GM13976 (cell line): ENCODE measurements at regions not wholly inside any gene's neighbourhood (a gene's known extent, or its start where the extent isn't known, plus 50 kb on each side); places are given as distances from the start of the nearest gene placed in this dataset.
A peak's percentile ranks its signal among the peaks of the same experiment; 100 is the strongest.

ENCODE experiments used
- DNase-seq: peaks from one replicate; pipeline ENCODE4 v3.0.0; 2012; ENCODE audit warnings: low spot score
- CTCF ChIP-seq: IDR thresholded peaks from 2 replicates; pipeline ENCODE4 v1.5.1; 2012; ENCODE audit warnings: borderline replicate concordance, mild to moderate bottlenecking; ENCODE audit not compliant: insufficient read depth; ENCODE audit errors: extremely low read depth, missing control alignments, control extremely low read depth
- in situ Hi-C: fragments of 300-500 bp; cut with MboI; formaldehyde crosslinking; loops from one replicate; pipeline ENCODE4 v1.12.0; 2022; ENCODE audit warnings: low sequenced_read_pairs, mixed read lengths, inconsistent platforms; ENCODE audit not compliant: unreplicated experiment

- in situ Hi-C loops, result no loop called here
- no peak for TF ChIP-seq CTCF
- DNase-seq, result no peak
These were observed 90.9 kb downstream of the ZNF280B start for GRCh38 chr22:22417495-22418162.

GRCh38 chr22:22418163-22418549 lies 90.4 kb downstream of the ZNF280B start:
- no peak for TF ChIP-seq CTCF
- no peak for DNase-seq
- in situ Hi-C loops, result no loop called here

GRCh38 chr22:22418957-22419356 lies 89.6 kb downstream of the ZNF280B start:
- in situ Hi-C loops, result no loop called here
- TF ChIP-seq CTCF, result no peak
- no peak for DNase-seq

- in situ Hi-C loops, result no loop called here
- DNase-seq, result no peak
- TF ChIP-seq CTCF, result no peak
These were observed 88.0 kb downstream of the ZNF280B start for GRCh38 chr22:22420580-22420979.

- in situ Hi-C loops, result no loop called here
- TF ChIP-seq CTCF, result no peak
- DNase-seq, result no peak
These were observed 87.2 kb downstream of the ZNF280B start for GRCh38 chr22:22421392-22421791.

- in situ Hi-C loops, result no loop called here
- peak; percentile 79 for TF ChIP-seq CTCF
- DNase-seq, result peak; percentile 84
These were observed 85.9 kb downstream of the ZNF280B start for GRCh38 chr22:22422629-22423112.
